ENCODE measurements at regions not wholly inside any gene's neighbourhood (a gene's known extent, or its start where the extent isn't known, plus 50 kb on each side); places are given as distances from the start of the nearest gene placed in this dataset.
"Not testable (repeated sequence)": the region's sequence is repeated elsewhere in the genome, so short reads cannot be mapped to it uniquely, and the experiment has no call there.

DNA sequence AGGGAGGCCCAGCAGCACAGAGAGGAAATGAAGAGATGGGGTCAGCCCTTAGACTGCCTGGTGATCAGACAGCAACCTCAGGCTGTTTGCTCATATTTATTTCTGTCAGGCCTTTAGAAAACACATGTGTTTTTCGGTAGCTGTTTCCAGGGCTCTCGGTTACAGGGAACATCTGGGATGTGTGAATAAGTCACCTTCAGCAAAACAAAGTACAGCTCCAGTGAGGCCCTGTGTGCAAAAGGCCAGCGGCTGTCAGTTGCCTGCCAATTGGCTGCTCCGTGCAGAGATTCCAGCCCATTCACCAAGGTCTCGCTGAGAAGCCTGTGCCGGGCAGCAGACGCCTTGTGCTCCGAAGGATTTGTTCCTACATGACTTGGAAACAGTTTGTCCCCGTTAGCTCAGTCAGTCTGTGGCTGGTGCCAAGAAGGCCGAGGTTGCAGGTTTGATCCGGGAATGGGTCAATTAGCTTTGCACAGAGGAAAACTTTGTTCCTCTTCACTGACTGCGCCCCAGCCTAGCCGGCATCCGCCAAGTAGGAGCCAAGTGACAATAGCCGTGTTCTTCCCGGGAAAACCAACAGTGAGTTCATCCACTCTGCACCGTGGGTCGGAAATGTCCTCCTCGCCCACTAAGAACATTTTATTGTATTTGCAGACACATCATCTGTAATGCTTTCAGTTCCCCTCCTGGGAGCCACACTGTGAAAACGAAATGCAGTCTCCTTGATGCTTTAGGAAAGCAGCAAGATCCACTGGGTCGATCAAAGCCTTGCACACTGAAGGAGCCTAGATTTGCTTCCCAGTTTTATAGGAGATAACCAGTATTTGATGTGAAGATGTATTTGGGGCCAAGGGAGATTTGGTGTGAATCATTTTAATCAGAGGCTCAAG, 315.4 kb upstream of the CDYL start:
- DNase-seq (ENCODE audit: low read depth in 2 of 2), result no peak

DNA sequence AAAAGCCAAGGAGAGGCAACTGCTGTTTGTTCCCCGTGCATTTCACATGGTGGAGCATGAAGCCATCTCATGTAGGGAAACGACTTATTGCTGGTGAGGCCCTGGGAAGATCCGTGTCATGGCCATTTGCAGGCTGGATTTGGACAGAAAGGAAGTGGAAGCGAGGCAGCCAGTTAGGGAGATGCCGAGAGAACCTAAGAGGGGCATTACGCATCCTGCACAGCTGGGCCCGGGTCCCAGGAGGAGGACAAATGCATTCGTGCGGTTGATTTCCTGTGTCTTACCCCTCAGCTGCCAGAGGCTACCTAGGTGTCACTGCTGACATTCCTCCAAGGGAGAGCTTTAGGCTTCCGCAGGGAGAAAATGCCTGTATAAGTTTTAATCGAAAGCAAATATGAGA, 316.2 kb upstream of the CDYL start:
- DNase-seq (ENCODE audit: low read depth in 2 of 2), result no peak

DNA sequence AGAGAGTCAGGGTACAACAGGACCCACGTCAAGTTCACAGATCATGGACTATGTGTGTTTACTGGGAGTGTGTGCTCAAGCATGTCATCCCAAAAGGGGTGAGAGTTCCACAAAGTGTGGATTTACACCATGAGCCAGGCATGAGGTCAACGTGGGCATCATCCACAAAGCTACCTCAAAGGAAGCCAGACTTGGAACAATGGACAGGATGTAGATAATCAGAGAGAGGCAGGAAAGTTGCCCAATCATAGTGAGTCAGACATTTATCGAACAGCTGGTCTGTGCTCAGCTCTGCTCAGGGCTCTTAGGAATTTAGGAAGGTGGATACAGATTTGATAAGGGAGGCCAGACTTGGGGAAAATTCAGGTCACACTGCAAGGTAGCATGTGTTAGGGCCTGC, 317.2 kb upstream of the CDYL start:
- DNase-seq (ENCODE audit: low read depth in 2 of 2), result no peak

DNA sequence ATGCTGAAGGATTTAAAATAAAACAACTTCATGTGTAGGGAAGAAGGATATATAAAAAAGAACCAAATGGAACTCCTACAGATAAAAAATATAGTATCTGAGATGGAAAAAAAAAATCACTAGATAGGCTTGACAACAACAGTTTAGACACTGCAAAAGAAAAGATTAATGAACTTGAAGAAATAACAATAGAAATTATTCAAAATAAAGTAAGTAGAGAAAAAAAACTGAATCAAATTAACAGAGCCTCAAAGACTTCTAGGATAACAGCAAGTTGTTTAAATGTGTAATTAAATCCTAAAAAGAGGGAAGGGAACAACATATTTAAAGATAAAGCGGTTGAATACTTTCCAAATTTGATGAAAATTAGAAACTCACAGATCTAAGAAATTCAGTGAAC, 316.3 kb upstream of the ECI2 start:
- DNase-seq (ENCODE audit: low read depth in 2 of 2), result no peak

DNA sequence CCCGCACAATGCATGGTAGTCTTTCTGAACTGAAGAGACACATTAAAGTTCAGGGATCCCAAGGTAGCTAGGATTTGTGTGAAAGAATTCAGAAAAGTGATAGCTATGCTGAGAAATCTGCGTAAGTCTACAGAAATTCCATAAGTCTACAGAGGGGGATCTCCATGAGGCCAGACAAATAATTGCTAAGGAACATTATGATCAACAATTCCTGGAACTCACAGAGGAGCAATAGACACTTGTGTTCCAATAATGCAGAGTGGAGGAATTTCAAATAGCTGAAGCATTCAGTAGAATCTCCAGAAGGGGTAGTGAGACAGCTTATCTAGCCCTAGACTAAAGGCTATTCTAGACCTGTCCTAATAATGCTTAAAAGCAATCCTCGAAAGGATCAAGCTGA, 315.7 kb upstream of the ECI2 start:
- no peak for DNase-seq (ENCODE audit: low read depth in 2 of 2)

DNA sequence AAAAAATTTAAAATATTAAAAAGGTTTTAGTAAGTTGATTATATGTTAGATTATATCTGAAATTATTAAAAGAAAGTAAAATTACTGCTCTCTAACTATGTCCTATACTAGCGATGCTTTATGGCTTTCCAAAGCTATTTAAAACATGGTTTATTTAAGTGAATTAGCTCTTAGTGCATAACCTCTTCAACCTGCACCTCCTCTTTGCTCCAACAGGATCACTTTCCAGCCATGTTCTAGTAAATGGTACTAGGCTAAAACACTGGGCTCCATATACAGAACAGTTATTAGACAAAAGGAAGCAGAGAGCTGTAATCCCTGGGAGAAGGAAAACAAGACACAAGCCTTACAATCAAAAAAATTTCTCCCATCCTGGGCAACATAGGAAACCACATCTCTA, 314.9 kb upstream of the ECI2 start:
- DNase-seq (ENCODE audit: low read depth in 2 of 2), result no peak

DNA sequence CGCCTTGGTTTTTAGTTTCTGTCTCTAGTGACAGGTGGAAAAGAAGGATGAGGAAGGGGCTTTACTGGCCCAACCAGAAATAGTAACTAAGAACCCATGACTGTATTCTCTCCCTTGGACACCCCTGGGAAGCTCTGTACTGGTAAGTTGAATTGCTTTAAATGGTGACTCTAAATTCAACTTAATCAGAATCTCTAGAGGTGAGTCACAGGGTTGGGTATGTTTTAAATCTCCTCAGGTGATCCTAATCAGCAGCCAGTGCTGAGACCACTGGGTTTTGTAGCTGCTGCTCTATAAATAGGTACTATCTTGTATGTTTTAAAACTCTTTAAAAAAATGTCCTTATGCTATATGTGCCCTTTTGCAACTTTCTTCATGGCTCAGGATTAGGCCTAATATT, 314.0 kb upstream of the ECI2 start:
- no peak for DNase-seq (ENCODE audit: low read depth in 2 of 2)

DNA sequence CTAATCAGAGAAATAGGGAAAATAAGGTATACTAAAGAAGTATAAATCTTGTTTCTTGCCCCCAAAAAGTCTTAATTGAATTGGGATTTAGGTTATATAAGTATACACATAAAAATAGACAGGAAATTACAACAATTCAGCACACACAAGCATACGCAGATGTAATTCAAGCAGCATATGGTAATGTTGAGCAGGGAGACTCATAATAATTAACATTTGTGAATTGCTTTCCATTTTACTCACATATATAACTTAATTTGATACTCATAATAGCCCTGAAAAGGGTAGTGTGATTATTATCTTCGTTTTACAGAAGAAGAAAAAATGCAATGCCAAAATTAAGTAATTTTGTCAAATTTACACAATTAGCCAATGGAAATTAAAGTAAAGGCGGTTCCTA, 313.5 kb upstream of the ECI2 start:
- no peak for DNase-seq (ENCODE audit: low read depth in 2 of 2)

DNA sequence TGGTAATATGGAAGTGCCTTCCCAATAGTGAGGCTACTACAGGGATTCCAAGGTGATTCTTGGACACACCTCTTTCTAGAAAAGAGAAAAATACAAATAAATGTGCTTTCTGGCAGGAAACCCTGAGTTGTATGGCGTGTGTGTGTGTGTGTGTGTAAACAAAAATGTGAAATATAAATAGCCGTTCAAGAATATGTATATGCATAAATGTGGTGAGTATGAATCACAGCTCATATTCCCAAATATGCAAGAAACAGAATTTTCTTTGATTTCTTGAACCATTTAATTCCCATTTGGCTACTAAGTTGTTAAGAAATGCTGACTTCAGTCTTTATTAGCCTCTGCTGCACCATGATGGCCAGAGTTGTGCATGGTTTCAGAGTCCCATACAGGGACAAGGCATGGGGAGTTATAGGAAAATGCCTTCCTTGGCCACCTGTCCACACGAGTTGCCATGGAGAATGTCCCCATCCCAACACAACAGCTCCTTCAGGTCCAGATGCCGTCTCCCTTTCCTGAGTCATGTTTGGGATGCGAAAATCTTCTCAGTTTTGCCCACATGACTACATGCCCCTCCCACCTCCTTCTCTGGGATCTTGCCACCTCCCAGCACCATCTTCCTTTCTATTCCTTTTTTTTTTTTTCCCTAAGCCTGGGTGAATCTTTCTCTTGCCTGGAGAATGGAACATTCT, 312.4 kb upstream of the ECI2 start:
- DNase-seq (ENCODE audit: low read depth in 2 of 2), result no peak

DNA sequence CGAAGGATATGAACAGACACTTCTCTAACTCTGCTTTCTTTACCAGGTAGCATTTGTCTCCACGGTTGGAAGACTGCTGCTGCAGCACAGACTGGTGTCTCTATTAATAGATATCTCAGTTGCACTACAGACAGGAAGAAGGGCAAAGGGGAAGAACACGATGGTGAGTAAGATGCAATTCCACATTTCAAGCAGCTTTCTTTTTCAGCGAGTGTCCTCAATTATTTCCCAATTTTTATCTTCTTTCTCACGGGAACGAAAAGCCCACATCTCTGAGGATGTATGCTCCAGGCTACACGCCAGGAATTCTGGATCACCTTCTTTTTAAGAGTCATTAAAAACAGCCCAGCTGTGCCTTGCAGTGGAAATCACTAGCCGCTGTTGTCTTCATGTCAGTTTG, 311.6 kb upstream of the ECI2 start:
- DNase-seq (ENCODE audit: low read depth in 2 of 2), result no peak

DNA sequence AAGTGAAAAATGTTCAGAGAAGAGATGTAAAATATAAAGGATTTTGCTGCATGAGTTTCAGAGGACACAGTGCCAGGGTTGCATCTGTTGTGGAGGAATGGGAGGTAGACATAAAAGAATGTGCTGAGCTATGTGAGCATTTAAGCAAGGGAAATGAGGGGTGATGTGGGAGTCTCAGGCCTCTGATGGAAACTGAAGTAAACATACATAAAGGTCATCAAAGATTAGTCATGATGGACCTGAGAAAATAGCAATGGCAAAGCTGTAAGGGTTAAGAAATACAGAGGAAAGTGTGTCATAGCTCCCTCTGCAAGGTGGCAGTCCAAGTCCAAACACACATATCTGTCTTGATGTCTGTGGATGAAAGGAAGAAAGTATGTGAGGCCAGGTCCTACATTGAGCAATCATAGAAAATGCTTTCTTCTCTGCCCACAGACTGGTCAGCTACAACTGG, 306.6 kb upstream of the ECI2 start:
- no peak for DNase-seq (ENCODE audit: low read depth in 2 of 2)

DNA sequence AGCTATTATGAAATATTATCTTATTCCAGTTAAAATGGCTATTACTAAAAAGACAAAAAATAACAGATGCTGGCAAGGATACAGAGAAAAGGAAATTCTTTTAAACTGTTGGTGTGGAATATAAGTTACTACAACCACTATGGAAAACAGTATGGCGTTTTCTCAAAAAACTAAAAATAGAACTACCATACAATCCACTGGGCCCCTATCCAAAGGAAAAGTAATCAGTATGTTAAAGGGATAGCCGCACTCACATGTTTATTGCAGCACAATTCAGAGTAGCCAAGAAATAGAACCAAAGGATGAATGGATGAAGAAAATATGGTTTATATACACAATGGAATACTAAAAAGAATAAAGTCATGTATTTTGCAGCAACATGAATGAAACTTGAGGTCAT, 303.8 kb upstream of the ECI2 start:
- no peak for DNase-seq (ENCODE audit: low read depth in 2 of 2)

DNA sequence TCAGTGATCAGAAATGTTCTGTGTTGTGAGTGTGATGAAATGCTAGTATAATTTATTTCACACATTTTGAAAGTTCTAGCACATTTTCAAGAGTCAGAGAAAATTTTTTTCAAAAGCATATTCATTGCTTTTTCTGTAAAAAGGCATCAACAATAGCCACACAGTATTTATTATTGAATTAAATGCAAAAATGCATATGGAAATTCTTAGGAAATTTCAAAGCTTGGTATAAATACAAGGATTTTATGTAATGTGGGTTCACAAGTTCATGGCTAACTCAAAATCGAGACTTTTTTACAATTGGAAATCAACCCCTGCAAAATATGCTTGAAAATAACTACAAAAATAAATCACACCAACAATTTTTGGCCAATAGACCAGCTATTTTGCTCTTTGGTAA, 302.0 kb upstream of the ECI2 start:
- DNase-seq (ENCODE audit: low read depth in 2 of 2), result no peak

DNA sequence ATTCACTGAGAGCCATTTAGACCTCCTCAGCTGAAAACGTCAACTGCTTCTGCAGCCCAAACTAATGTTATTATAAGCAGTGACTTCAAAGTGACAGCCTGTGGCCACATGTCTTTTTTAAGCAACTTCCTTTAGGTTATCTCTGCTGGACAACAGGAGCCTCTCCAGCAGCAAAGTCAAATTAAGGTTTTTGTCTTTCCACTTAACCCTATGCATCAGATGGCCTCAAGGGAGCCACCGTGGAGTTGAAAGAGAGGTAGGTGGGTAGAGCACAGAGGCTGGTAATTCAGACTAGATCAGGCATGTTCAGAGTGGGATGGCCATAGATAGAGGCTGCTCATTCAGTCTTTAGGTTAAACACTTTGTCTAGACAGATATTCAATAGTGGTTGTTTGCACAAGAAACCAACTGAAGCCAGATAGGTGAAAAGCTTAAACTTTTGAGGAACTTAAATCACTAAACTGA, 300.6 kb upstream of the ECI2 start:
- DNase-seq (ENCODE audit: low read depth in 2 of 2), result no peak

DNA sequence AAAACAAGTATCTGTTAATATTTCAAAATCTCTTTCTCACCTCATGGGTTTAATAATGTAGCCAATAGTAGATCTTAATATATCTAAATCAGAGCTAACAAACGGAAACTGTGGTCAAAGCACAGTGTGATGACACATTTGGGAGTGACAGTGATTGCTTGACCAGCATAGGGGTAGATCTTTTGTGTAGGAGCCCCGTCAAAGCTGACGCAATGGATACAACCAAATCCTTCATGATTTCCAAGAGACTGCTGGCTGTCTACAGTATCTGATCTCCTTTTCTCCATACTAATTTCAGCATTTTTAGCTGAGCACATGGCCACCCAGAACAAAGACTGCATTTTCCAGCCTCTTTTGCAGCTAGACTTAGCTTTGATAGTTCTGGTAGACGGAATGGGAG, 299.3 kb upstream of the ECI2 start:
- no peak for DNase-seq (ENCODE audit: low read depth in 2 of 2)

DNA sequence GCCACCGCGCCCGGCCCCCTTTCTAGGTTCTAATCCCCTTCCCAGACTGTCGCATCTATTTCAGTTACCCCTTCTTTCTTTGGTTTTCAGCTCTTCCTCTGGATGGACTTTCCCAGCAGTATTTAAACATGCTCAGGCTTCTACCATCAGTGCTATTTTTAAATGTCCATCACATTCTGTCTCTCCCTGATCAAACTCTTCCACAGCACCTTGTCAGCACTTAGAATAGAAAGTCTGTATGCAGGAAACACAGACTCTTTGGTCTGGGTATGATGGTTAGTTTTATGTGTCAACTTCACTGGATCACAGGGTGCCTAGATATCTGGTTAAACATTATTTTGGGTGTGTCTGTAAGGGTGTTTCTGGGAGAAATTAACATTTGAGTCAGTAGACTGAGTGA, 297.8 kb upstream of the ECI2 start:
- no peak for DNase-seq (ENCODE audit: low read depth in 2 of 2)

DNA sequence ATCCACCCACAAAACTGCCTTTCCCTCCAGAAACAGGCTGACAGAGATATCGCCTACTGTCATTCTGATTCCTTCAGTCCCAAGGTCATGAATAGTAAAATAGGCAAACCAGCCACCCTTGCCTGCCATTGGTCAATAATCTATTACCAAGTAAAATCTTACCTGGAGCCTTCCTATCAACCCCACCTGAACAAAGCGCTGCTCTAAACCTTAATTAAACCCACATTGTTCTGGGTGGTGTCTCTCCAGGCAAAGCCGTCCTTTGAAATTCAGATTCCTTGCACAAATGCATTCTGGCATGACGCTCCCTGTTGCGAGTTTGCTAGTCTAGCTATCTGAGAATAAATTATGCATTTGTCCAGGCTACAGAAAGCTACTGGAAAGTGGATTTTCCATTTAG, 291.6 kb upstream of the ECI2 start:
- DNase-seq (ENCODE audit: low read depth in 2 of 2), result no peak

DNA sequence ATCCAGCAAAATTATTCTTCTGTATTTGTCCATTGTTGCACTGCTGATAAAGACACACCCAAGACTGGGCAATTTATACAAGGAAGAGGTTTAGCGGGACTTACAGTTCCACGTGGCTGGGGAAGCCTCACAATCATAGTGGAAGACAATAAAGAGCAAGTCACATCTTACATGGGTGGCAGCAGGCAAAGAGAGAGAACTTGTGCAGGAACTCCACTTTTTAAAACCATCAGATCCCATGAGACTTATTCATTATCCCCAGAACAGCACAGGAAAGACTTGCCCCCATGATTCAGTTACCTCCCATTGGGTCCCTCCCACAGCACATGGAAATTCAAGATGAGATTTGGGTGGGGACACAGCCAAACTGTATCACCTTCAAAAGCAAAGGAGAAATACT, 286.5 kb upstream of the ECI2 start:
- DNase-seq (ENCODE audit: low read depth in 2 of 2), result no peak

DNA sequence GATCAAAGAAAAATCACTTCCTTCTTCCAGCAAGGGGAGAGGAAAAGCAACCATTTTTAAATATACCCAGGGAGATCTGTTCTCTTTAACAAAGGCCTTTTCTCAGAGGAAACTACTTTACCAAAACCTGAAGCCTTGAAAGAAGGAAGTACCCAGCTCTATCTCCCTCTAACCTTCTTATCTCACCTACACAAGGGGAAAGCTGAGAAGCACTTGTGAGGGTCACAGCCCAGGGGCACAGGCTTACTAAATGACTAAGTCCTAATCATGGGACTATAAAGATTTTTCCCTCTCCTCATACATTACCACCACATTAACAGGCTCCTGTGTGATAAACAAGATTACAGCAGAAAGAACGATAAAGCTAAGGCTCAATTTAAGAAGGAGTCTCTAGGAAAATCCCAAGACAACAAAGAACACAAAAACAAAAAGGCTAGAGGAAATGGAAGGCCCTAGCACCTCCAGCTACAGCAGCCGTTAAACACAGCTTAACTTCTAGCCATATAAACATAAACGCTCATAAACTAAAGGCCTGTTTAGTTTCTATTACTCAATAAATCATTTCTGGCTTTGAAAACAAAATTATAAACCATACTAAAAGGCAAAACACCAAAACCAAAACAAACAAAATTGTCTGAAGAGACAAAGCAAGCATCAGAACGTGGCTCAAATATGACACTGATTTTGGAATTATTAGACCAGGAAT, 284.9 kb upstream of the ECI2 start:
- no peak for DNase-seq (ENCODE audit: low read depth in 2 of 2)

DNA sequence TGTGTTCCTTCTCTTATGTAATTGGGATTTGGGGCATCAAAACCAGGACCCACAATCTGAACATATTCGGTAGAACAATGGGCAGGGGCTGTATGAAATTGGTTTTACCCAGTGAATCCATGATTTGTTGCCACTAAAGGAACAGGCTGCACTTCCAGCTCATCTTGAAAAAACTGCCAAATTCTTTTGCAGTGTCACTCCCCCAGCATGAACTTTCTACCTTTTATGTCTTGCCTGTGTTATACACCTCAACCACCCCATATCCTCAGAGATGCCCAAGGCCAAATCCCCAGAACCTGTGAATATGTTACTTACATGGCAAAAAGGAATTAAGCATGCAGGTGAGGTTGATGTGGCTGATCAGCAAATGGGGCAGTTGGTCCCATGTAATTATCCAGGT, 280.2 kb upstream of the ECI2 start:
- no peak for DNase-seq (ENCODE audit: low read depth in 2 of 2)

DNA sequence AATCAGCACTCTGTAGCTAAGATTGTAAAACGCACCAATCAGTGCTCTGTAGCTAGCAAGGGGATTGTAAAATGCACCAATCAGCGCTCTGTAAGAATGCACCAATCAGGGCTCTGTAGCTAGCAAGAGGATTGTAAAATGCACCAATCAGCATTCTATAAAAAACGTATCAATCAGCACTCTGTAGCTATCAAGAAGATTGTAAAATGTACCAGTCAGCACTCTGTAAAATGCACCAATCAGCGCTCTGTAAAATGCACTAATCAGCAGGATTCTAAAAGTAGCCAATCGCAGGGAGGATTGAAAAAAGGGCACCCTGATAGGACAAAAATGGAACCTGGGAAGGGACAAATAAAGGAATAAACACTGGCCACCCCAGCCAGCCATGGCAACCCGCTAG, 278.7 kb upstream of the ECI2 start:
- DNase-seq (ENCODE audit: low read depth in 2 of 2), result not testable (repeated sequence)

DNA sequence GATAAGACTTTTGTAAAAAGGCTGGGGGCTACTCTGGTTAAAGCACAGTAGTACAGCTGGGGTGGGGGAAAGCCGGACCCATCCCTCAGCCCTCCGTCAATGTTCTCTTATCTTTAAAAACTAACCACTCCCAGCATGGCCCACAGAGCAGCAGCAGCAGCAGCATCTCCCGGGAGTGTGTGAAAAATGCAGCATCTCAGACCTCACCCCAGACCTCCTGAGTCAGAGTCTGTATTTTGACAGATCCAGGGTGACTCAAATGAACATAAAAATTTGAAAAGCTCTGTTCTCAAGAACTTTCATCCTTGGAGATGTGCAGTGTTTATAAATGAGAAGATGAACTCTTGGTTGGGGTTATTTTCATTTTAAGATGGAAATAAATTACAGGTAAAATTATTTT, 277.7 kb upstream of the ECI2 start:
- DNase-seq (ENCODE audit: low read depth in 2 of 2), result no peak

DNA sequence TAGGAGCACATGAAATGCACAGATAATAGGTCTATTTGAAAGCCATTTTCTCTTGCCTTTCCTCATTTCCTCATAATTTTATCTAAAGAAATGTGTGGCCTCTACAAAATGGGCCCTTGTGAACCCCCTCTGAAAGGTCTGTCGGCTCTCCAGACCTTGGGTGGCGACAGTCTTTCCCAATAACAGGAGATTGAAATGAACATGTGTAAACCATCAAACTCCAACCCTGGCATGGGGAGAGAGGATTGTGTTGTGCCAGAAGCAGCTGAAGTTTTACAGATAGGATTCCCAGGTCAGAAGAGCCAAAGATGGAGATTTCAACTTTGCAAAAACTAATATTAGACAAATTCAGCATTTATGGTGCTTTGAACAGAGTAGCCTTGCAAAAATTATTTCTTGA, 277.1 kb upstream of the ECI2 start:
- no peak for DNase-seq (ENCODE audit: low read depth in 2 of 2)
